A673 (cell line): ENCODE measurements at regions not wholly inside any gene's neighbourhood (a gene's known extent, or its start where the extent isn't known, plus 50 kb on each side); places are given as distances from the start of the nearest gene placed in this dataset.

ENCODE experiments used
- BruUV-seq: library from RNA; stranded (reverse); fragments of 400-500 nt; replicated peaks from 2 replicates; lab custom pipeline; 2021; lab: Mats Ljungman, UMichigan
- CTCF ChIA-PET: fragments of 300-600 bp; sonication (Branson Sonifier 250); formaldehyde crosslinking; loops from one replicate; lab custom pipeline; 2022; ENCODE audit warnings: antibody characterized with exemption; lab: Charles Lee
- POLR2A ChIA-PET: fragments of 300-600 bp; sonication (Branson Sonifier 250); formaldehyde crosslinking; loops from one replicate; lab custom pipeline; 2022; ENCODE audit warnings: antibody characterized with exemption; ENCODE audit not compliant: low non-redundant PET; lab: Charles Lee
- DNase-seq: peaks from one replicate; pipeline ENCODE4 v3.0.0-alpha.2; 2015; ENCODE audit warnings: low spot score
- H3K27ac ChIP-seq: fragments of 200-600 bp; sonication (generic); 2 replicates; pipeline ENCODE4 v1.5.1; 2016; ENCODE audit warnings: mixed run types, low read depth, mild to moderate bottlenecking, mixed read lengths, antibody characterized with exemption, low read length; ENCODE audit not compliant: poor library complexity, severe bottlenecking
- H3K27me3 ChIP-seq: fragments of 200-600 bp; sonication (generic); replicated peaks from 2 replicates; pipeline ENCODE4 v1.6.1; 2017; ENCODE audit warnings: mixed run types, low read depth, mild to moderate bottlenecking, mixed read lengths, antibody characterized with exemption, low read length; ENCODE audit not compliant: insufficient read depth, poor library complexity
- H3K36me3 ChIP-seq: fragments of 200-600 bp; sonication (generic); 2 replicates; pipeline ENCODE4 v1.6.1; 2016; ENCODE audit warnings: mixed run types, mild to moderate bottlenecking, mixed read lengths, antibody characterized with exemption, low read length; ENCODE audit not compliant: insufficient read depth, poor library complexity, severe bottlenecking
- H3K4me1 ChIP-seq: fragments of 200-600 bp; sonication (generic); 2 replicates; pipeline ENCODE4 v1.6.1; 2017; ENCODE audit warnings: mixed run types, mild to moderate bottlenecking, mixed read lengths, antibody characterized with exemption, low read length; ENCODE audit not compliant: insufficient read depth, poor library complexity, severe bottlenecking
- H3K4me3 ChIP-seq: fragments of 200-600 bp; sonication (generic); 2 replicates; pipeline ENCODE4 v1.5.1; 2016; ENCODE audit warnings: low read depth, mixed run types, mild to moderate bottlenecking, mixed read lengths, low read length; ENCODE audit not compliant: poor library complexity, severe bottlenecking
- H3K9me3 ChIP-seq: fragments of 200-600 bp; sonication (generic); 2 replicates; pipeline ENCODE4 v1.6.1; 2016; ENCODE audit warnings: mixed run types, low read depth, mild to moderate bottlenecking, mixed read lengths, antibody characterized with exemption, low read length; ENCODE audit not compliant: poor library complexity, severe bottlenecking
- EZH2 ChIP-seq: fragments of 200-600 bp; sonication (generic); IDR thresholded peaks from 2 replicates; pipeline ENCODE4 v1.6.1; 2017; ENCODE audit warnings: borderline replicate concordance, low read depth, mild to moderate bottlenecking, mixed read lengths, antibody characterized with exemption, low read length; ENCODE audit not compliant: poor library complexity, severe bottlenecking
- intact Hi-C: fragments of 100-400 bp; cut with micrococcal nuclease; formaldehyde crosslinking; loops from one replicate; pipeline ENCODE4 v1.10.0; 2022; ENCODE audit not compliant: unreplicated experiment
- TF ChIP-seq, protein P1 (sequence below): fragments of 300-800, 200-600 bp; sonication (generic); conservative IDR thresholded peaks from 2 replicates; pipeline ENCODE4 v1.5.1; 2017; ENCODE audit warnings: low read depth, mild to moderate bottlenecking, antibody characterized with exemption, low read length, moderate library complexity, mixed read lengths

GRCh38 chr7:79506481-79506880 lies 53.0 kb upstream of the MAGI2 start:
- no peak for TF ChIP-seq EZH2
- TF ChIP-seq, protein P1, sequence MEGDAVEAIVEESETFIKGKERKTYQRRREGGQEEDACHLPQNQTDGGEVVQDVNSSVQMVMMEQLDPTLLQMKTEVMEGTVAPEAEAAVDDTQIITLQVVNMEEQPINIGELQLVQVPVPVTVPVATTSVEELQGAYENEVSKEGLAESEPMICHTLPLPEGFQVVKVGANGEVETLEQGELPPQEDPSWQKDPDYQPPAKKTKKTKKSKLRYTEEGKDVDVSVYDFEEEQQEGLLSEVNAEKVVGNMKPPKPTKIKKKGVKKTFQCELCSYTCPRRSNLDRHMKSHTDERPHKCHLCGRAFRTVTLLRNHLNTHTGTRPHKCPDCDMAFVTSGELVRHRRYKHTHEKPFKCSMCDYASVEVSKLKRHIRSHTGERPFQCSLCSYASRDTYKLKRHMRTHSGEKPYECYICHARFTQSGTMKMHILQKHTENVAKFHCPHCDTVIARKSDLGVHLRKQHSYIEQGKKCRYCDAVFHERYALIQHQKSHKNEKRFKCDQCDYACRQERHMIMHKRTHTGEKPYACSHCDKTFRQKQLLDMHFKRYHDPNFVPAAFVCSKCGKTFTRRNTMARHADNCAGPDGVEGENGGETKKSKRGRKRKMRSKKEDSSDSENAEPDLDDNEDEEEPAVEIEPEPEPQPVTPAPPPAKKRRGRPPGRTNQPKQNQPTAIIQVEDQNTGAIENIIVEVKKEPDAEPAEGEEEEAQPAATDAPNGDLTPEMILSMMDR = no peak
- Histone ChIP-seq H3K4me1 (no peaks in the 10 kb centered on the region), H3K4me3 (no peak overlapping the region), H3K36me3 (no peaks in the 10 kb centered on the region), H3K27me3 (peaks cover 5% of the 10 kb centered on the region), H3K9me3 (no peaks in the 10 kb centered on the region), H3K27ac (no peak overlapping the region)
- no peak for DNase-seq
- no TSS peak for BruUV-seq
- ChIA-PET CTCF (no interaction called here), POLR2A (no interaction called here)
- intact Hi-C loops = no loop called here

- TF ChIP-seq, protein P1 = no peak
- TF ChIP-seq EZH2 = no peak
- no peaks in the 10 kb centered on the region for H3K4me1 ChIP-seq
- H3K27me3 ChIP-seq = peaks cover 5% of the 10 kb centered on the region
- no peak for DNase-seq
- H3K27ac ChIP-seq = no peak overlapping the region
- no peak overlapping the region for H3K4me3 ChIP-seq
- no TSS peak for BruUV-seq
- H3K9me3 ChIP-seq = no peaks in the 10 kb centered on the region
- CTCF ChIA-PET = no interaction called here
- POLR2A ChIA-PET = no interaction called here
- intact Hi-C loops = no loop called here
- no peaks in the 10 kb centered on the region for H3K36me3 ChIP-seq
These were observed 51.3 kb upstream of the MAGI2 start for GRCh38 chr7:79504607-79505389.
